HG02623 (cell line): ENCODE measurements at regions not wholly inside any gene's neighbourhood (a gene's known extent, or its start where the extent isn't known, plus 50 kb on each side); places are given as distances from the start of the nearest gene placed in this dataset.
"Not testable (repeated sequence)": the region's sequence is repeated elsewhere in the genome, so short reads cannot be mapped to it uniquely, and the experiment has no call there.

Source experiments
- ATAC-seq: cut with Tn5 transposase; IDR thresholded peaks from one replicate; pipeline ENCODE4 v1.9.1; 2021; ENCODE audit warnings: moderate library complexity; ENCODE audit not compliant: unreplicated experiment

GRCh38 chr3:23111797-23112196 lies 91.3 kb upstream of the UBE2E2 start:
- no peak for ATAC-seq

GRCh38 chr3:23112491-23112890 lies 90.6 kb upstream of the UBE2E2 start:
- ATAC-seq: no peak

GRCh38 chr3:23113455-23114171 lies 89.5 kb upstream of the UBE2E2 start:
- no peak for ATAC-seq

DNA sequence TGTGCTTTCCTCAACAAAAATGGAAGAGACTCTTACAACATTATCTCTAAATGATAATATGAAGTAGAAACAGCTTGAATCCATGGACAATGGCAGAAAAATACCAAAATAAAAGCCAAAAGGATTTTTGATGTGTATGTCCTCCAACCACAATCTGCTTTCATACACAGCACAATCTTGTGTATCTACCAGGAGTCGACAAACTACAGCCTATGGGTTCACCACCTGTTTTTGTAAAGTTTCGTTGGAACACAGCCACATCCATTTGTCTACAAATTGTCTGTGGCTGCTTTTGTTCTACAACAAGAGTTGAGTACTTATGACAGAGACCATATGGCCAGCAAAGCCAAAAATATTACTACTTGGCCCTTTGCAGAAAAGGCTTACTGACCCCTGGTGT lies 88.7 kb upstream of the UBE2E2 start:
- ATAC-seq: no peak

- no peak for ATAC-seq
Measured at GRCh38 chr3:23115171-23115877, 87.8 kb upstream of the UBE2E2 start.

DNA sequence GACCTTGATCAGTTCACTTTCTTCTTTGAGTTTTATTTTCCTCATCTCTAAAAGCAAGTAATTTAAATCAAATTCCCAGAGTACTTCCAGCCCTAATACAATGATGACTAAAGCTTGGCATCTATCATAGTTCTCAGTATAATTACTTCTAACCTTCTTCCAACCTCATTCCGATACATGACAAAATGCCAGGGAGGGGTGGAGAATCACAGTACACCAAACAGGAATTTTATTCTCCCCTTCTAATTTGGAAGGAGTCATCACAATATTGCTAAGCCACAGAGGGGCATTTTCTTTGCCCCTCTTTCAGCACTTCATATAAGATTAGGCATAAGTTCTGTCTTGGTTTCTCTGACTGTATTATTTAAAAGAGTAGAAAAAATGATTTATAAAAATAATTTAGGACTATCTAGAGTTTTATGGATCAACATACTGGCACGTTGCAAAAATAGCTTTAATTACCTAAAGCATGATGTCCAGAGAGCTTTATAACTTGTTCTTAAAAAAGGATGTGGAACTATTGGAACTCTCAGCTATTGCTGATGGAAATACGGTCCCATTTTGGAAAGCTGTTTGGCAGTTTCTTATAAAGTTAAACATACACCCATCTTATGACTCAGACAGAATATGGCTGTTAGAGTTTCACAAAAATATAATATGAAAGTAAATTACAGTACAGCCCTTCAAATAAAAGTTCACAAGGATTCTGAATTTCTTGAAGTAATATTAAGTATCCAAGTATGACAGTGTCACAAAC lies 86.9 kb upstream of the UBE2E2 start:
- no peak for ATAC-seq

- ATAC-seq: no peak
Measured at GRCh38 chr3:23117856-23118255, 85.3 kb upstream of the UBE2E2 start.

DNA sequence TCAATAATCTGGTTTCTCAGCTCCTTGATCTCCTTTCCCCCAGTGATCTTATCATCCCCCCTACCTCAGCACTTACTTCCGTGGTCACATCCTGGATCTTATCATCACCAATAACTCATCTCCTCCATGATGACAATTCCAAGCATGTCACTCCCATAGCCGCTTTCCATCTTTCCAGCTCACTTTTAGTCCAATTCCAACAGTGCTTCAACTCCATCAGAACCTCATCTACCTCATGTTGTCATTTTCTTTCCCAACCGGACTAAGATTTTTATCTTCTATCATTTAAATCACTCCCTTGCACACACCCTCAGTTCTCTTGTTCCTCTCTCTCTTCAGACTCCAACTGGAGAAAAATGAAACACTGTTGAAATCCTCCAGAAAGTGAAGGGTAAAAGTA lies 75.9 kb upstream of the UBE2E2 start:
- ATAC-seq: no peak

DNA sequence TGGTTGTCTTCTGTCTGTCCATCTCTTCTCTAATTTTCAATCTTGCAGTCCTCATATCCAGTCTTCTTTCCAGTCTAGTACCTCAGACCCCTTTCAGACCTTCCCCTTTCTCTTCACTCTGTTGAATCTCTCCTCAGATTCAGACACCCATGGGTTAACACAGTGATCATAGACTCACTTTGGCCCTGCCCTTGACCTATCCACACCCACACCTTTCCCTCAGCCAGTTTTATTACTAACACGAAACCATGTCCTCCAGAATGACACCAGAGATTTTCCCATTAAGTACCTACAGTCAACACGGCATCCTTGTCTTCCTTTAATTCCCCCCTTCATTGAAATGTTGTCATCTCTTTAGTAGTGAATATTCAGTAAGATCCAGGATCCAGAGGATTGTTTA lies 74.5 kb upstream of the UBE2E2 start:
- no peak for ATAC-seq

DNA sequence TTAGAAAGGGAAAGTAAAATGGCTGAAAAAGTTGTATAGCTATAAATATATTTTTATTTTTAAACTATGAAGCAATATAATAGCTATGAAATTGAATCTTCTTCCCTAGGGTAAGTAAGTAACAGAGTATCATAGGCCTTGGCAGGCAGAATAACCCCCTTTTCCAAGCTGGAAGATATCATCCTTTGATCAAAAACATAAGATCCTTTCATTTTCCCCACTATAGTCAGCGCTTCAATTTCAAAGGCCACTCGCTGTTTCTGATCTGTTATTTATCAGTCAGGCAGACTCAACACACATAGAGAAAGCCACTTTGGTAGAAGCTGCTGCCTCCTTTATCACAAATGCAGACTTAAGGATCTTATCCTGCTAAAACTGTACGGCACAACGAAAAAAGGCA lies 74.0 kb upstream of the UBE2E2 start:
- no peak for ATAC-seq

- no peak for ATAC-seq
Measured at GRCh38 chr3:23129817-23130216, 73.3 kb upstream of the UBE2E2 start.

GRCh38 chr3:23130406-23130805 lies 72.7 kb upstream of the UBE2E2 start:
- no peak for ATAC-seq

DNA sequence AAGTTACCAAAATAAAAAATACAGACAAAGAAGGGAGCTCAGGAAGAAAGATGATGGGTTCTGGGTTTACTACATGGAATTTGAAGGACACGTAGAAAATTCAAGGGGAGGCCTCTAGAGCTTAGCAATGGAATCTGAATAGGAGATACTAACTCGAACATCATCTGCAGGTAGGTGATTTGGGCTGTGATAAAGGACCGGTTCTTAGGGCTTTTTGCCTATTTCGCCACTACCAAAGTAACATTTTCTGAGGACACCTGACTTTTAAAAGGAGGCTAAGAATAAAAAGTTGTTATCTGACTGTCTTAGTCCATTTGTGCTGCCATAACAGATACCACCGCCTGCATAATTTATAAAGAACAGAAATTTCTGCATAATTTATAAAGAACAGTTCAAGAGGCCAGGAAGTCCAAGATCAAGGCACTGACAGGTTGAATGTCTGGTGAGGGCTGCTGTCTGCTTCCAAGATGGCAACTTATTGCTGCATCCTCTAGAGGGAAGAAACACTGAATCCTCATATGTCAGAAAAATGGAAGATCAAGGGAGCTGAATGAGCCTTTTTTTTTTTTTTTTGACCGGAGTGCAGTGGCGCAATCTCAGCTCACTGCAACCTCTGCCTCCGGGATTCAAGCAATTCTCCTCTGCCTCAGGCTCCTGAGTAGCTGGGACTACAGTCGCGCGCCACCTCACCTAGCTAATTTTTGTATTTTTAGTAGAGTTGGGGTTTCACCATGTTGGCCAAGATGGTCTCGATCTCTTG lies 67.9 kb upstream of the UBE2E2 start:
- ATAC-seq: no peak

- no peak for ATAC-seq
Measured at GRCh38 chr3:23136054-23136453, 67.1 kb upstream of the UBE2E2 start.

DNA sequence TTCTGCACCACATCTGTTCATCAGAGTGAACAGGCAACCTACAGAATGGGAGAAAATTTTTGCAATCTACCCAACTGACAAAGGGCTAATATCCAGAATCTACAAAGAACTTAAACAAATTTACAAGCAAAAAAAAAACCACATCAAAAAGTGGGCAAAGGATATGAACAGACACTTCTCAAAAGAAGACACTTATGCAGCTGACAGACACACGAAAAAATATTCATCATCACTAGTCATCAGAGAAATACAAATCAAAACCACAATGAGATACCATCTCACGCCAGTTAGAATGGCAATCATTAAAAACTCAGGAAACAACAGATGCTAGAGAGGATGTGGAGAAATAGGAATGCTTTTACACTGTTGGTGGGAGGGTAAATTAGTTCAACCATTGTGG lies 59.1 kb upstream of the UBE2E2 start:
- ATAC-seq: not testable (repeated sequence)

- no peak for ATAC-seq
Measured at GRCh38 chr3:23146163-23146562, 57.0 kb upstream of the UBE2E2 start.

- ATAC-seq: no peak
Measured at GRCh38 chr3:23152989-23153388, 50.1 kb upstream of the UBE2E2 start.
